A673 (cell line): ENCODE measurements at regions not wholly inside any gene's neighbourhood (a gene's known extent, or its start where the extent isn't known, plus 50 kb on each side); places are given as distances from the start of the nearest gene placed in this dataset.

Source experiments
- BruUV-seq: library from RNA; stranded (reverse); fragments of 400-500 nt; replicated peaks from 2 replicates; lab custom pipeline; 2021; lab: Mats Ljungman, UMichigan
- CTCF ChIA-PET: fragments of 300-600 bp; sonication (Branson Sonifier 250); formaldehyde crosslinking; loops from one replicate; lab custom pipeline; 2022; ENCODE audit warnings: antibody characterized with exemption; lab: Charles Lee
- POLR2A ChIA-PET: fragments of 300-600 bp; sonication (Branson Sonifier 250); formaldehyde crosslinking; loops from one replicate; lab custom pipeline; 2022; ENCODE audit warnings: antibody characterized with exemption; ENCODE audit not compliant: low non-redundant PET; lab: Charles Lee
- DNase-seq: peaks from one replicate; pipeline ENCODE4 v3.0.0-alpha.2; 2015; ENCODE audit warnings: low spot score
- H3K27ac ChIP-seq: fragments of 200-600 bp; sonication (generic); 2 replicates; pipeline ENCODE4 v1.5.1; 2016; ENCODE audit warnings: mixed run types, low read depth, mild to moderate bottlenecking, mixed read lengths, antibody characterized with exemption, low read length; ENCODE audit not compliant: poor library complexity, severe bottlenecking
- H3K27me3 ChIP-seq: fragments of 200-600 bp; sonication (generic); replicated peaks from 2 replicates; pipeline ENCODE4 v1.6.1; 2017; ENCODE audit warnings: mixed run types, low read depth, mild to moderate bottlenecking, mixed read lengths, antibody characterized with exemption, low read length; ENCODE audit not compliant: insufficient read depth, poor library complexity
- H3K36me3 ChIP-seq: fragments of 200-600 bp; sonication (generic); 2 replicates; pipeline ENCODE4 v1.6.1; 2016; ENCODE audit warnings: mixed run types, mild to moderate bottlenecking, mixed read lengths, antibody characterized with exemption, low read length; ENCODE audit not compliant: insufficient read depth, poor library complexity, severe bottlenecking
- H3K4me1 ChIP-seq: fragments of 200-600 bp; sonication (generic); 2 replicates; pipeline ENCODE4 v1.6.1; 2017; ENCODE audit warnings: mixed run types, mild to moderate bottlenecking, mixed read lengths, antibody characterized with exemption, low read length; ENCODE audit not compliant: insufficient read depth, poor library complexity, severe bottlenecking
- H3K4me3 ChIP-seq: fragments of 200-600 bp; sonication (generic); 2 replicates; pipeline ENCODE4 v1.5.1; 2016; ENCODE audit warnings: low read depth, mixed run types, mild to moderate bottlenecking, mixed read lengths, low read length; ENCODE audit not compliant: poor library complexity, severe bottlenecking
- H3K9me3 ChIP-seq: fragments of 200-600 bp; sonication (generic); 2 replicates; pipeline ENCODE4 v1.6.1; 2016; ENCODE audit warnings: mixed run types, low read depth, mild to moderate bottlenecking, mixed read lengths, antibody characterized with exemption, low read length; ENCODE audit not compliant: poor library complexity, severe bottlenecking
- CTCF ChIP-seq: fragments of 300-800, 200-600 bp; sonication (generic); conservative IDR thresholded peaks from 2 replicates; pipeline ENCODE4 v1.5.1; 2017; ENCODE audit warnings: low read depth, mild to moderate bottlenecking, antibody characterized with exemption, low read length, moderate library complexity, mixed read lengths
- EZH2 ChIP-seq: fragments of 200-600 bp; sonication (generic); IDR thresholded peaks from 2 replicates; pipeline ENCODE4 v1.6.1; 2017; ENCODE audit warnings: borderline replicate concordance, low read depth, mild to moderate bottlenecking, mixed read lengths, antibody characterized with exemption, low read length; ENCODE audit not compliant: poor library complexity, severe bottlenecking
- intact Hi-C: fragments of 100-400 bp; cut with micrococcal nuclease; formaldehyde crosslinking; loops from one replicate; pipeline ENCODE4 v1.10.0; 2022; ENCODE audit not compliant: unreplicated experiment

- TF ChIP-seq CTCF (no peak), EZH2 (no peak)
- POLR2A ChIA-PET = no interaction called here
- CTCF ChIA-PET = no interaction called here
- intact Hi-C loops = no loop called here
- H3K4me1 ChIP-seq = peaks cover 7% of the 10 kb centered on the region
- no peak overlapping the region for H3K4me3 ChIP-seq
- BruUV-seq = no TSS peak
- no peaks in the 10 kb centered on the region for H3K36me3 ChIP-seq
- H3K27me3 ChIP-seq = no peaks in the 10 kb centered on the region
- H3K27ac ChIP-seq = no peak overlapping the region
- no peak for DNase-seq
- no peaks in the 10 kb centered on the region for H3K9me3 ChIP-seq
Measured at GRCh38 chr9:136607334-136607919, 55.3 kb upstream of the EGFL7 start.

- ChIA-PET POLR2A (no interaction called here), CTCF (no interaction called here)
- H3K9me3 ChIP-seq = no peaks in the 10 kb centered on the region
- H3K4me1 ChIP-seq = peaks cover 7% of the 10 kb centered on the region
- no peak overlapping the region for H3K27ac ChIP-seq
- no peak overlapping the region for H3K4me3 ChIP-seq
- no peaks in the 10 kb centered on the region for H3K36me3 ChIP-seq
- no TSS peak for BruUV-seq
- no peak for DNase-seq
- H3K27me3 ChIP-seq = no peaks in the 10 kb centered on the region
- intact Hi-C loops = no loop called here
- TF ChIP-seq CTCF (no peak), EZH2 (no peak)
Measured at GRCh38 chr9:136606687-136607333, 55.9 kb upstream of the EGFL7 start.

- POLR2A ChIA-PET = no interaction called here
- no peaks in the 10 kb centered on the region for H3K27me3 ChIP-seq
Measured at GRCh38 chr9:136605988-136606660, 56.6 kb upstream of the EGFL7 start.

More at GRCh38 chr9:136605988-136606660, 56.6 kb upstream of the EGFL7 start:
- peaks cover 7% of the 10 kb centered on the region for H3K4me1 ChIP-seq
- no peak overlapping the region for H3K27ac ChIP-seq
- no peak for DNase-seq
- no peaks in the 10 kb centered on the region for H3K36me3 ChIP-seq
- no peaks in the 10 kb centered on the region for H3K9me3 ChIP-seq
- intact Hi-C loops = no loop called here
- H3K4me3 ChIP-seq = no peak overlapping the region
- CTCF ChIA-PET = interaction anchor here (0.5 kb wide), 1 partner anchor 66 kb away, joined by 9 read pairs; no protein-coding TSS in a partner anchor
- TF ChIP-seq CTCF (no peak), EZH2 (no peak)
- no TSS peak for BruUV-seq
